ENCODE measurements at regions not wholly inside any gene's neighbourhood (a gene's known extent, or its start where the extent isn't known, plus 50 kb on each side); places are given as distances from the start of the nearest gene placed in this dataset.
"Not testable (repeated sequence)": the region's sequence is repeated elsewhere in the genome, so short reads cannot be mapped to it uniquely, and the experiment has no call there.

DNA sequence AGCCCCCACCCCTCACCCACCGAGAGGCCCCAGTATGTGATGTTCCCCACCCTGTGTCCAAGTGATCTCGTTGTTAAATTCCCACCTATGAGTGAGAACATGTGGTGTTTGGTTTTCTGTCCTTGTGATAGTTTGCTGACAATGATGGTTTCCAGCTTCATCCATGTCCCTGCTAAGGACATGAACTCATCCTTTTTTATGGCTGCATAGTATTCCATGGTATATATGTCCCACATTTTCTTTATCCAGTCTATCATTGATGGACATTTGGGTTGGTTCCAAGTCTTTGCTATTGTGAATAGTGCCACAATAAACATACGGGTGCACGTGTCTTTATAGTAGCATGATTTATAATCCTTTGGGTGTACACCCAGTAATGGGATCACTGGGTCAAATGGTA lies 79.2 kb downstream of the PXDC1 start:
- DNase-seq, result not testable (repeated sequence)

DNA sequence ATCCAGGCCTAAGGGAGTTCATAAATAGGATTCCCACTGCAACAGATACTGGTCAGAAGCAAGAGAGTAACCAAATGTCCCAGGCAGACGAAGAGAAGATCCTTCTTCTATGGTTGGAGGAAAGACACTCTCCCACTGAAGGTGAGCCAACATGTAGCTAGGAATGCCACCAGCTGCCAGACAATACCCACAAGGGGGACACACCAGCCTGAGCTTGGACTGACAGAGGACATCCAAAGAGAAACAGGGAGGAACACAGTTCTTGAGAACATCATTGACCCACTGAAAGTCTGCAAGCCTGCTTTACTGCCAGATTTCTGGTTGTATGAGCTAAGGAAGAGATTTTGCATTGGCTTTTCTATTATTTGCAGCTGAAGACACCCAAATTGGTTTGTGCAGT lies 80.1 kb downstream of the PXDC1 start:
- DNase-seq, result no peak

DNA sequence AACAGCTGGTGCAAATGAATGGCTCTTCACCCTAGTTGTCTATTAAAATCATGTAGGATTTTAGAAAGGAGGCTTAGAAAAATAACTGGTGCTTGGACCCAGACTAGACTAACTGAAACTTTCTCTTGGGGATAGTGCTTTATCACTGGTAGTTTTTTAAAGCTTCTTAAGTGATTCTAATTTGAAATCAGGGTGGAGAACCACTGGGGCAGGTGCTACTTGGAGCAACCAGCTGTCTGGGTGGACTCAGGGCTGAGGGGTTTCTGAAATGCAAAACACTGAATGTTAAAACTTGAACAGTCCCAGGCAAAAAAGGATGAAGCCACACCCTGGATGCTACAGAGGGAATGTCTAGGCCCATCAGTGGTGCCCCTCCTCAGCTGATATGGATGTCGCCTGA lies 81.2 kb downstream of the PXDC1 start:
- DNase-seq, result no peak

DNA sequence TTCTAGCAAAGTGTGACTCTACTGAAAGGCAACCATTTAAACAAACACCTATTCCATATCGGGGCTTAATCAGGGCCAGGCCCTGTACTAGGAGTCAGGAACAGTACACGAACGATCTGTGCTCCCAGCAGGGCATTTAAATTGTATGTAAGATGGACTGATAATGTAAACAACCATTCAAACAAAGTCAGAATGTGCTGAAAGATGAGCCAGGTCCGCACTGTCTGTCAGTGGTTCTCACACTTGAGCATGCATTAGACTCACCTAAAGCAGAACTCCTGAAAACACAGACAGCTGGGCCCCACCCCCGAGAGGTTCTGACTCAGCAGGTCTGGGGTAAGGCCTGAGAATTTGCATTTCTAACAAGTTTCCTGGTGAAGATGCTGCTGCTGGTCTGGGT lies 81.6 kb downstream of the PXDC1 start:
- no peak for DNase-seq

DNA sequence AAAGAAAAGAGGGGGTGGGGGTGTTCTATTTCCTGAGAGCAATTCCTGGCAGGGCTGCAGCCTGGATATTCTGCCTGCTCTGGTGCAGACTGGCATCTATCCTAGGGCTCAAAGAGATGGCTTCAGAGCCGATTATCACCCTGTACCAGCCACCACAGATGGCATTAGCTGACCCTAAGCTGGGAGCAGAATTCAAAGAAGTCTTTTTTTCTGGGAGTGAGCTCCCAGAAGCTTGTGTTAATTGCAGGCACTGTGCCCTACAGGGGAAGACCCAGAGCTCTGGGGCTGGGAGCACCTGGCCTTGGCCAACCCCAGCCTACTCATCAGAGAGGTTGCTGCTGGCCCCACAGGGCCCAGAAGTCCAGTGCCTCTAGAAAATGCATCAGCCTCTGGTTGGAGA lies 85.9 kb downstream of the PXDC1 start:
- DNase-seq, result no peak

DNA sequence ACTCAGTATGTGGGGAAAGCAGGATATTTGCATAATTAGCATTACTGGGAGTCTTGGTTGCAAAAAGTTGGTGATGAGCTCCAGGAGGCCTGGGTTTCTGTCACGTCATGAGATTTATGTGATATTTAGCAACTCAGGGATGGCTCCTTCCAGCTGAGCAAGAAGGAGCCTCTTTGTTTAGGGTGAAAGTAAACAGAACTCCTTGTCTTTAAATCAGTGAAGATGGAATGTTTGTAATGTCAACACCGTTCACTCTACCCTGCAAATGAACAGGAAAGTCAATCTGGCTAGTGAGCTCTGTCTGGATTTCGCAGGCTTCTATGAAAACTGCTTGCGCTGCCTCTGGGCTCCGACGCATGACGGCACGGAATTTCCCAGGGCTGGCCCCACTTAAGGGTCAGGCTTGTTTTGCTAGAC lies 86.9 kb downstream of the PXDC1 start:
- no peak for DNase-seq

DNA sequence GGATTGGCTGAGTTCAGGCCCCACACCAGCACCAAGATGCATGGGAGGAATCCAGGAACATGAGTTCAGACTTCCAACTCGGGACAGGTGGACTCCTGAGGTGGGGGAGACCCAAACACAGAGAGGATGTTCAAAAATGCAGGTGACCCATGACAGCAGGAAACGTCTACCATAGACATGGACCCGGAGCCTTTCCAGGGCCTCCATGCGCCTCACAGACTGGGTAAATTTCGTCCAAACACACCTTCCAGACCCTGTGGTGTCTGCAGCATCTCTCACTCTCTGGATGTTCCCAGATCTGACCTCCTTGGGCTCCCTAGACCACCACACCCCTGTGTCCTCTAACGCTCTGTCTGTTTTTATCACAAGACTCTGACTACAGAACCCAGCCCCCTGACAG lies 87.7 kb downstream of the PXDC1 start:
- no peak for DNase-seq

DNA sequence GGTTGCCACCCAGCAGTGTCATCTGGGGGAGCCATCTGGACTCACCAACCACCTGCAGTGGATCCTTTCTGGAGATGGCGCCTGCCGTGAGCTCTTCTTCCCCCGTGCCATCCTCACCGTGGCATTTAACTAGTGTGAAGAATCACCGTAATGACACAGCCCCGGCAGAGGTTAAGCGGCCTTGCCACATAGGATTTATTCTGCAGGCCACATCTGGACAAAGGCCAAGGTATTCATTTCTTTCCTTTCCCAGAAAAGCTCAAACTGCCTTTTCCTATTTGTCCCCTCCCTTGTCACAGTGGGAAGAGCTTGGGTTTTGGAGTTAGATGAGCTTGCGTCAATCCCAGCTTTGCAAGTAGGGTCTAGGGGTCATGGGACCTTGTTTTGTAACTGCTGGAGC lies 88.4 kb downstream of the PXDC1 start:
- DNase-seq, result no peak

DNA sequence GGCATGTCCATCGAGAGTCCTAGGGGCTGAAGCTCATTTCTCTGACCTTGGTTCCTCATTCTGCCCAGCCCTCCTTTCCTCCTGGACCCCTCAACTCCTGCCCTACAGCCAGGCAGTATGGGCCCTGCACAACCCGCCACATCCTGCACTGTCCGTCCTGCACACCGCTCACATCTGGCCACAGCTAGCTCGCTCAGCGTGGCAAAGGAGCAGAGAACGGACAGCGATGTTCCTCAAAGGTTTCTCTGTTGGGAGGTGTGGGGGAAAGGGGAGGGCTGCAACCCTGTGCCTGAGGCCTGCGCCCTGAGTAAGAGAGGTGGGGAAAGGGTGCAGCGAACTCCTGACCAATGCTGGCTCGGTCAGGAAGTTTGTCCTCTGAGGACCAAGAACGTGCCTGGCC lies 90.1 kb downstream of the PXDC1 start:
- DNase-seq, result no peak

DNA sequence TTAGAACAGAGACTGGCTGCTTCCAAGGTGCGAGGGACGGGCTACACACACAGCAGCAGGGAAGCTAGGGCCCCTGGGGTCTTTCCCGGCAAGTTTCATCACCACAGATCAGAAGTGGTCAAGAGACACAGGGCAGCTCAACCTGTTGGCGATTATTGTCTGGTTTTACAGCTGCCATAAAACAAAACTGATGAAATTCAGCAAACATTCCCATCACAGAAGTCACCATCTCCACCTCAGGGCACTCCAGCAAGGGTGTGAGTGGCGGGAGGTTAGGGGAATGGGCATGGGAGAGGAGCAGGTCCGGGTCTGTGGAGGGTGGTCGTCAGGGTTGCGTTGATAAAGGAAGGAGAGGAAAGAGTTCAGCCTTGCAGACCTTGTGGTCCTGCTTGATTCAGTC lies 91.0 kb downstream of the PXDC1 start:
- DNase-seq, result no peak

DNA sequence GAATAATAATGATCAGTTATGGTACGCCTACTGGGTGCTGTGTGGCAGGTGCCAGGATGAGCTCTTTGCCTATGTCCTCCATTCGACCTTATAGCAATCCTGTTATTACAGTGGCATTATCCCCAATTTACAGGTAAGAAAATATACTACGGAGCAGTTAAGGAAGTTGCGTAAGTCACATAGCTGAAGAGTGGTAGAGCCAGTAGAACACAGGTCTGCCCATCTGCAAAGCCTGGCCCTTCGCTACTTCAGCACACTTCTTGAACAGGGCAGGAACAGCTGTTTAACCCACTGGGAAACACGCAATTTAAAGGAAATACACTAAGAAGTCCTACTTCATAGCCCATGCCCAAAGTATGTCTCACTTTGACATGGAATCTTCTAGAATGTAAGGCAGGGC lies 91.8 kb downstream of the PXDC1 start:
- no peak for DNase-seq

DNA sequence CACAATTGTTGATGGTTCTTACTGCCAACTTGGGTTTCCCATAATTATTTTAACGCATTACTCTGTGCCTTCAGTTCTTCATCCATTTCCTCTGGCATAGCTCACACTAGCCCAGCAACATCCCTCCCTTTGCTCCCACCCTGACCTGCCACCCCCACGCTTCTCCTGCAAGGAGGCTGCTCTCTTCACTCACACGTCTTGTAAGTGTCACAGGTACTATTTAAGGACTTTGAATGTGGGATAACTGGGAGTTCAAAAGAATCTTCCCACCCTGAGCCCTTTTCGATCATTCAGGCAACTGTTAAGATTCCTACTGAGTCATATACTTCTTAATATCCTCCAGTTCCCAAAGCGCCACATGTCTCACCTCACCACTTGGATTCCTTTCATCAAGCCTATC lies 95.4 kb downstream of the PXDC1 start:
- no peak for DNase-seq

DNA sequence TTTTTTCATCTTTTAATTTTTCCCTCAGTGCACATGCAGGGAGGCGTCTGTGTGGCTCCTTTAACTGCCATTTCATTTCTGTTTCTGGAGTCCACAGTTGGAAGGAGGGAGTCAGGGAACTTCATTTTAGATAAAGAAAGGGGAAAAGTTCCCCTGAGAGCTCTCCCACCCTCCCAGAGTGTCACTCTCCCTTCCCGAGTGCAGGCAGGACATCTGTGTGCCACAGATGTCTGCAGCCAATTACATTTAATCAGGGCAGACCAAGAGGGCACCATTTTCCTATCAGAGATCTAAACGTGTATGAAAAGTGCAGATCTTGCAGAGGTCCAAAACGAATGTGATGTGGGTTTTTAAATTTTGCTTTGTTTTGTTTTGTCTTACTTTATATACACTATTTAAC lies 96.6 kb downstream of the PXDC1 start:
- no peak for DNase-seq

DNA sequence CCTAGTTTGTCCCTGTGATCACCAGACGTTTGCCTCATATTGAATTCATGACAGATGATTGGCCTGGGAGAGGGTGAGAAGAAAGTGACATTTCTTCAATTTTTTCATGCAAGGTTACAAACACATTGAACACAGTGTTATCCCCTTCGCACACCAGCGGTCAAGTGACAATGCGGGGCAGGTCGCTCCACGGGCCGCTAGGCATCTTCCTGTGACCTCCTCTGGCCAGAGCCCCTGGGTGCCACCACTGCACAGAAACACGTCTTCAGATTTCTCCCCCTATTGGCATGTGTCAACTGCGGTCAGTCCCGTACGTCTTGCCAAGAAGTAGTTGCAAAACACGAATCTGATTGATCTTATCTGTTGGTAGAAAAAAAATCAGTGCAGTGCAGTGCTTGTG lies 97.1 kb downstream of the PXDC1 start:
- no peak for DNase-seq

DNA sequence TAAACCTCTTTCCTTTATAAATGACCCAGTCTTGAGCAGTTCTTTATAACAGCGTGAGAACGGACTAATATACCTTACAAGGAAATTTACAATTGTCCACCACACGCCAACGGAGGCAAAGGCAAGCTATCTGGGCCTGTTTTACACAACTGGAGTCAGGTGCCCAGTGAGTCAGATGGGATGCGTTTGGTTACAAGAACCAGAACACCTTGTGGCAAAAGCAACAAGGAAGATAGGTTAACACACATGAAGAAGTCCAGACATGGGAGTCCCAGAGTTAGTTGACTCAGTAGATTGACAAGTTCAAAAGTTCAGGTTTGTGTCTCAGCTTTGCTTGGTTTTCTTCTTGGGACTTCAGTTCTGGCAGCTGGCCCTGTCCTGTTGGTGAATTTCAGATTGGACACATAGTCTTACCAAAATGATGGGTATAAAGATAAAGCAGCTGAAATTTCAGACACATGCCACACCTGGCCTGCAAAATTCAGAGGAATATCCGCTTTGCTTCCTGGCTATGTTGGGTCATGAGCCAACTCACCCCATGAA lies 97.9 kb downstream of the PXDC1 start:
- no peak for DNase-seq

DNA sequence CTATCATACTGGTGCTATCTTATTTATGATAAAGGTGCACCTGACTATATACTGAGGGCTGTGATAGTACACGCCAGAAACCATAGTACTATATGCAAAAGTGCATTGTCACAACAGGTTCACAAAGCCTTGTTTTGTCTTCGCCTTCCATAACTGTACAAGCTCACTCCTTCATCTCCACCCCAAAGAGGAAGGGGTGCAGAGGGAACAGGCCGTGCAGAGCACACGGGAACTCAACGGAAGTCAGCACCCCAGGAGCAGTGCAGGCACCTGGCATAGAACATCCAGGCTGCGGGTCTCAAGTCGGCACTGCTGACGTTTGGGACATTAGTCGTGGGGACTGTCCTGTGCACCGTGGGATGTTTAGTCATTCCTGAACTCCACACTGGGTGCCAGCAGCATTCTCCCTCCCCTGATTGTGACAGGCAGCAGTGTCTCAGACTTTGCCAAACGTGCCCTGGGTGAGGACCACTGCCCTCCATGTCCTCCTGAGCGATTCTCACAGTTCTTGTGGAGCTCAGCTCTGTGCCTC lies 99.7 kb downstream of the PXDC1 start:
- DNase-seq, result no peak

DNA sequence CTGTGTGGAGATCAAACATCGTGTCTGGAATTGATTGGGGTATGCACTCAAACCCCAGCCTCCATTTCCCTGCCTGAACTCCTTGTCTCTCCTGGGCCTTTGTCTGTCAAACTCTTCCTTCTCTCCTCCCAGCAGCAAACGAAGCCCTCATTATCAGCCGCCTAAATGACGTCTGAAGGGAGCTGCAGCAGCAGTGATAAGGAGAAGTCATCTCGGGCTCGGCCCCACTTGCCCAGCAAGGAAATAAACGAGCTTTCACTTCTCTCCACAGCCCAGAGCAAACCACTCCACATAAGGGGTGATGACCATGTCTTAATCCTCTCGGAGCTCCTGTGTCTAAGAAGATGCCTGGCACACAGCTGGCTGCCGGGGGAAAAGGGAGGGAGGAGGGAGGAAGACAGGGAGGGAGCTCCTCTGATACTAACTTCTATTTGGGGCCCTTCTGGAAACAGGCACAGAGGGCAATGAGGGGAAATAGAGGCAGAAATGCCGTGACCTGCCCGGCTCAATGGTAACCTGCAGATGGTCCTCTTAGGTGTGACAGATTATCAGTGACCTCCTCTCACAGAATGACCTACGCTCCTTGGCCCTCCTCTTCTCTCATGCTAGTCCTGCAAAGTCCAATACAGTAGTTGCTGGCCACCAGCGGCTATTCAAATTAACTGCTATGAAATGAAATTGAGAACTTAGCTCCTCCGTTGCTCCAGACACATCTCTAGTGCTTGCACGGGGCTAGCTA lies 100.4 kb downstream of the PXDC1 start:
- DNase-seq, result no peak

DNA sequence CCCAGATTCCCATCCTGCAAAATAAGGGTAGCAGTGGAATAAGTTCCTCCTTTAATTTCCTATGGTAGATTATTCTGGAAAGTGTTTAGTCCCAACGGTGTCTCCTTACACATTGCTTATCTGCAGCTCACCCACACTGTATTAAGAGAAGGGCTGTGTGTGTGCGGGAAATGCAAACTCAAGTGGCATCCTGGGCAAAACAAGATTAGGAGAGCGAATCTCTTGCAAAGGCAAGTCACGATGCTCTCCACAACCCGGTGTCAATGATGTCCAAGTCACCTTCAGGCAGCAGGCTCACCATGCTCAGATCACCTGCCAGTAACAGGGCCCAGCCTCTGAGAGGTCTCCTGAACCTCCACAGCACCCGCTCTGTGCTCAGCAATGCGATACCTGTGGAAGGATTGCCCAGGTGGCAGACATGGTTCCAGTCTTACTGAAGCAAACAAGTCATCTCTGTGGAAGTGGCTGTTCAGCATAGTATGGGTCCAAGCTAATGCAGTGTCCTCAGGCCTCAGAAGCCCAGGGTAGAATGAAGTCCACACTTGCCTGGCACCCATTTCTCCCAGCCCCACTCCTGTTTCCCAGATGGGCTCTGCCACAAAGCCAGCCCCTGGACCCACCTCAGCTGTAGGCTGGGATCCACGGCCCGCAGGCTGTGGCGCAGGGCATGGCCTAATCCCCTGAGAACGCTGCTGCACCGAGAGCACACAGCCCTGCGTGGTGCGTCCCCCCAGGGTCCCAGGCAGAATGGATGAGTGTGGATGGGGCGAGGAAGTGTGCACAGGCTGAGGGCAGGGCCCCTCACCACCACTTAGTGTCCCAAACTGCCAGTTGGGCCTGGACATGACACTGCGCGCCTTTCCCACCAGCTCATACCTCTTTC lies 101.2 kb downstream of the PXDC1 start:
- no peak for DNase-seq

DNA sequence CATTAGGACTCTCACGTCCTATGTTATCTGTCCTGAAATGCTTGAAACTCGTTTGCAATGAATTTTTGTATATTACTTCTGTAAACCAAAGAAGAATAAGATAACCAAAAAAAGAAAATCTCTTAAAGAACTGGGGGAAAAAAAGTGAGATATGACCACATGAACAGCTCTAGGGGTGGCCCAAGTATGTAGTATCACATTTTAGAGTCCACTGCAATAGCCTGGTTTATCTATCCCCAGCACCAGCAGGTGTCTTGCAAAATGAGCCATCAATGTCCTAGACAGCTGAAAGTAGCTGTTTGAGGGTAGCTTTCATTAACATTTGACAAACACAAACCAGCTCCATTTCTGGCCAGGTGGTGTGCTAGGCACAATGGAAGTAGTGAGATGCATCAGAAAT lies 102.8 kb downstream of the PXDC1 start:
- DNase-seq, result no peak

DNA sequence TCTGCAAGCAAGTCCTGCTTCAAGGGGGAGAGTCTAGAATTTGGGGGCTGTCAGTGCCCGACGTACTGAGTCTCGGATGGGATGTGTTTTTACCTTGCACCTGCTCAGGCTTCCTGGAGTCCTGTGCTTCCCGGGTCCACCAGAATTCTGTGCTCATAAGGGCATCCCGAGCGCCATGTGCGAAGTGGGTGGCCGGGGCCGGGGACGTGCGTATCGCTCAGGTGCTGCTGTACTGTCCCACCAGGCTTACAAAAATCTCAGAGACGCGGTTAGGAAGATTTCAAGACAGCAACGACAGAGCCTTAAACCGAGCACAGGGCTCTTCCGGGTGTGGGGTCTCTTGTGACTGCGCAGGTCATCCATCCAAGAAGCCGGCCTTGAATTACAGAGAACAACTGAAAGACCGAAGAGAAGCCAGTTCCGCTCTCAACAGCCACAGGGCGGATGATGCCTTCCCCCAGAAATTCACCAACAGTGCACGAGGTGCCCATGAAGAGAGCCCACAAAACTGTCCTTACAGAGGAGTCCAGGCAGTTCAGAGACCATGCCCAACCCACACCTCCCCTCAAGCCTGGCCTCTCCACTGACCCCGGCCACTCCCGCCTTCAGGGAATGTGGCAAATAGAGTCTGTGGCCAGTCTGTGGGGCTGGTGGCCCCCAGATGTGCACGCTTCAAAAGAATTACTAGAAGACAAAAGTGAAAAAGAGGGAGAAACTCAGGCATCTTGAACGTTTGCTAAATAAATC lies 104.7 kb downstream of the PXDC1 start:
- DNase-seq, result no peak

DNA sequence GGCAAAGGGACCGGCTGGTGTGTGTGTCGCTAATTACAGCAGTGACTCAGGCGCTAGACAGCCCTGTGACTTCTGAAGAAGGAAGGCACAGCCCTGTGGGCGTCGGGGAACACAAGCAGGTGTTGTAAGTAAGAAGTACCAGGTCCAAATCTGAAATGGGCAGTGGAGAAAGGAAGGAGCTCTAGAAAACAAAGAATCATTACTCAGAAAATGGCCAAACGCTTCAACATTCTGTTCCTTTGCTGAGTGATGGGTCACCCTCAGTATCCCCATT lies 106.8 kb downstream of the PXDC1 start:
- no peak for DNase-seq

DNA sequence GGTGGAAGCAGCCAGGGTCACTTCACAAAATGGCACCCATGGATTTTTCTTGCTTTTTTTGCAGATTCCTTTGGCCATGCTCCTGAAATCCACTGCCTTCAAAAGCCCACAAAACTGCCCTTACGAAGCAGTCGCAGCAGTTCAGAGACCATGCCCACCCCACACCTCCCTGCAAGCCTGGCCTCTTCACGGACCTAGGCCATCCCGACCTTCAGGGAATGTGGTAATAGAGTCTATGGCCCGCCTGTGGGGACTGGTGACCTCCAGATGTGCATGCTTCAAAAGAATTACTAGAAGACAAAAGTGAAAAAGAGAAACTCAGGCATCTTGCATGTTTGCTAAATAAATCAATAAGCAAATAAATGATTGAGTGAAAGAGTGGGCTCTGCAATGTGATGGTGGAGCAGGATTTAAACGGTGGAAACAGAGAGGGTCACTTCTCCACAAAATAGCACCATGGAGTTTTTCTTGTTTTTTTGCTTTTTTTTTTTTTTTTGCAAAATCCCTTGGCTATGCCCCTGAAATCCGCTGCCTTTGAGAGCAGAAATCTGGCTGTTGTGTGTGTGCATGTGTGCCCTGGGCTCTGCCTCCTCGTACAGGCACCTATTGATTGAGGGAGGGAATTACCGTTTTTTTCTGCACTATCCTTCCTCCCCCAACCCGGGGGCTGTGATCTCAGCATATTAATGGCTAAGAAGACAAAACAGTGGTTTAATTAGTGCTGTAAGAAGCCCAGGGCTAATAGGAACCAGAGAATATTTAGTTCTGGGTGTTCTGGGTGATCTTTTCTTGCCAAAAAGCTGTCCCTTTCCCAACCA lies 107.4 kb downstream of the PXDC1 start:
- no peak for DNase-seq

DNA sequence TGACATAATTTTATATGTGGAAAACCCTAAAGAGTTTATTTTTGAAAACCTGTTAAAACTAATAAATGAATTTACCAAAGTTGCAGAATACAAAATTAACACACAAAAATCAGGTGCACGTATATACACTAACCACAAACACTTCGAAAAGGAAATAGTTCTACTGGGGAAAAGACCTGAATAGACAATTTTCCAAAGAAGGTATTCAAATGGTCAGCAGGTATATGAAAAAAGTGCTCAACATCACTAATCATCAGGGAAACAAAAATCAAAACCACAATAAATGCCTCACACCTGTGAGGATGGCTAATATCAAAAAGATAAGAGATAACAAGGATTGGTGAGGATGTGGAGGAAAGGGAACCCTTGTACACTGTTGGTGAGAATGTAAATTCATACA lies 110.6 kb downstream of the PXDC1 start:
- no peak for DNase-seq

Data from stimulated activated CD4-positive, alpha-beta T cell treated with anti-CD3 and anti-CD28 coated beads, Interleukin-1b, Interleukin-23, amount 100 ng/mL, for 48 hours (primary cell).